ENCODE measurements at regions not wholly inside any gene's neighbourhood (a gene's known extent, or its start where the extent isn't known, plus 50 kb on each side); places are given as distances from the start of the nearest gene placed in this dataset.

GRCh38 chr10:31129271-31129670 is 97.6 kb upstream of the ZNF438 start:
- TF ChIP-seq CTCF (IDR thresholded peaks at IDR 0.05) (no peak), EP300 (IDR thresholded peaks at IDR 0.05) (no peak), POLR2A (IDR thresholded peaks at IDR 0.05) (no peak)
- 48 to 50% methylated on average over 2 of the region's 2 CpGs for WGBS, 2 donors
- Histone ChIP-seq H3K36me3 (no peaks in the 10 kb centered on the region), H3K27me3 (no peaks in the 10 kb centered on the region), H3K9me3 (no peaks in the 10 kb centered on the region), H3K4me1 (peaks cover 0 to 18% (median under 1%) of the 10 kb centered on the region in 4 donors), H3K27ac (peak overlapping the region in 1 of 4 donors; percentile 18), H3K4me3 (no peak overlapping the region)
- no peak for DNase-seq (ENCODE audit: low spot score in 2 of 2)

GRCh38 chr10:31129880-31130405 is 98.3 kb upstream of the ZNF438 start:
- TF ChIP-seq EP300 (IDR thresholded peaks at IDR 0.05) = no peak
- TF ChIP-seq POLR2A (IDR thresholded peaks at IDR 0.05) = no peak
- no peak for TF ChIP-seq CTCF (IDR thresholded peaks at IDR 0.05)
- peak overlapping the region in 1 of 4 donors; percentile 18 for H3K27ac ChIP-seq

GRCh38 chr10:31130406-31130805 is 98.7 kb upstream of the ZNF438 start:
- WGBS, 2 donors = 77 to 86% methylated on average over 1 of the region's 1 CpG
- peaks cover 0 to 29% (median 3%) of the 10 kb centered on the region in 4 donors for H3K4me1 ChIP-seq

More at GRCh38 chr10:31129880-31130405, 98.3 kb upstream of the ZNF438 start:
- DNase-seq (ENCODE audit: low spot score in 2 of 2) = no peak
- 84% methylated on average over 6 of the region's 6 CpGs for WGBS, 2 donors
- no peaks in the 10 kb centered on the region for H3K9me3 ChIP-seq
- H3K27me3 ChIP-seq = no peaks in the 10 kb centered on the region
- H3K4me3 ChIP-seq = no peak overlapping the region
- peaks cover 0 to 24% (median 3%) of the 10 kb centered on the region in 4 donors for H3K4me1 ChIP-seq
- no peaks in the 10 kb centered on the region for H3K36me3 ChIP-seq

GRCh38 chr10:31131251-31131650 is 99.6 kb upstream of the ZNF438 start:
- Histone ChIP-seq H3K27me3 (no peaks in the 10 kb centered on the region), H3K4me3 (no peak overlapping the region), H3K4me1 (peaks cover 0 to 29% (median 3%) of the 10 kb centered on the region in 4 donors), H3K36me3 (no peaks in the 10 kb centered on the region), H3K9me3 (no peaks in the 10 kb centered on the region), H3K27ac (no peak overlapping the region)
- no peak for DNase-seq (ENCODE audit: low spot score in 2 of 2)
- WGBS, 2 donors = 82 to 85% methylated on average over 2 of the region's 2 CpGs
- TF ChIP-seq CTCF (IDR thresholded peaks at IDR 0.05) (no peak), POLR2A (IDR thresholded peaks at IDR 0.05) (no peak), EP300 (IDR thresholded peaks at IDR 0.05) (no peak)

More at GRCh38 chr10:31130406-31130805, 98.7 kb upstream of the ZNF438 start:
- H3K4me3 ChIP-seq = no peak overlapping the region
- H3K9me3 ChIP-seq = no peaks in the 10 kb centered on the region
- no peak for DNase-seq (ENCODE audit: low spot score in 2 of 2)
- no peaks in the 10 kb centered on the region for H3K36me3 ChIP-seq
- TF ChIP-seq POLR2A (IDR thresholded peaks at IDR 0.05) (no peak), CTCF (IDR thresholded peaks at IDR 0.05) (no peak), EP300 (IDR thresholded peaks at IDR 0.05) (no peak)
- no peaks in the 10 kb centered on the region for H3K27me3 ChIP-seq
- no peak overlapping the region for H3K27ac ChIP-seq

GRCh38 chr10:31132681-31133244 is 101.1 kb upstream of the ZNF438 start:
- Histone ChIP-seq H3K9me3 (no peaks in the 10 kb centered on the region), H3K4me3 (no peak overlapping the region), H3K27me3 (no peaks in the 10 kb centered on the region), H3K27ac (peak overlapping the region in 2 of 4 donors; percentile 86 to 95), H3K4me1 (peaks cover 0 to 33% (median 3%) of the 10 kb centered on the region in 4 donors), H3K36me3 (no peaks in the 10 kb centered on the region)
- 89 to 90% methylated on average over 6 of the region's 6 CpGs for WGBS, 2 donors
- TF ChIP-seq CTCF (IDR thresholded peaks at IDR 0.05) = no peak
- no peak for TF ChIP-seq POLR2A (IDR thresholded peaks at IDR 0.05)
- TF ChIP-seq EP300 (IDR thresholded peaks at IDR 0.05) = no peak
- DNase-seq (ENCODE audit: low spot score in 2 of 2) = no peak
